CD8-positive, alpha-beta memory T cell (primary cell): ENCODE measurements at regions not wholly inside any gene's neighbourhood (a gene's known extent, or its start where the extent isn't known, plus 50 kb on each side); places are given as distances from the start of the nearest gene placed in this dataset.
"Not testable (repeated sequence)": the region's sequence is repeated elsewhere in the genome, so short reads cannot be mapped to it uniquely, and the experiment has no call there.

Experiments
- CTCF ChIA-PET: fragments of 350-600 bp; sonication (Branson Sonifier 250); formaldehyde crosslinking; loops from one replicate; lab custom pipeline; 2021; ENCODE audit warnings: antibody characterized with exemption; lab: Charles Lee
- POLR2A ChIA-PET: fragments of 350-600 bp; sonication (Branson Sonifier 250); formaldehyde crosslinking; loops from one replicate; lab custom pipeline; 2021; ENCODE audit warnings: antibody characterized with exemption; lab: Charles Lee
- DNase-seq, 5 donors: peaks; one replicate each; pipeline versions ENCODE4 v3.0.0 to v3.0.0-alpha.2; 2020 to 2022; ENCODE audit warnings: mixed read lengths in 1 of 5
- H3K27ac ChIP-seq: one replicate; pipeline ENCODE4 v1.7.0; 2013; ENCODE audit warnings: low read depth, mild to moderate bottlenecking, low read length, moderate library complexity
- H3K27me3 ChIP-seq: 2 replicates; pipeline ENCODE4 v1.7.0; 2013; ENCODE audit warnings: low read length, mild to moderate bottlenecking; ENCODE audit not compliant: insufficient read depth, poor library complexity, severe bottlenecking
- H3K36me3 ChIP-seq: 2 replicates; pipeline ENCODE4 v1.7.0; 2013; ENCODE audit warnings: mild to moderate bottlenecking, low read length, moderate library complexity; ENCODE audit not compliant: insufficient read depth
- H3K4me1 ChIP-seq: 2 replicates; pipeline ENCODE4 v1.7.0; 2013; ENCODE audit warnings: mild to moderate bottlenecking, low read length, moderate library complexity; ENCODE audit not compliant: insufficient read depth
- H3K4me3 ChIP-seq: 2 replicates; pipeline ENCODE4 v1.7.0; 2013; ENCODE audit warnings: mild to moderate bottlenecking, low read length
- H3K9me3 ChIP-seq: 2 replicates; pipeline ENCODE4 v1.7.0; 2013; ENCODE audit warnings: mild to moderate bottlenecking, low read length
- H3K27ac Mint-ChIP-seq, 8 donors: one replicate each; pipeline ENCODE4 v1.8.0; 2020 to 2021; ENCODE audit warnings: mixed read lengths in 8 of 8, mild to moderate bottlenecking in 6 of 8, inconsistent platforms in 3 of 8, moderate library complexity in 3 of 8
- H3K27me3 Mint-ChIP-seq, 2 donors: one replicate each; pipeline ENCODE4 v1.8.0; 2020 to 2021; ENCODE audit warnings: mixed read lengths in 2 of 2, mild to moderate bottlenecking in 1 of 2, moderate library complexity in 1 of 2
- H3K36me3 Mint-ChIP-seq, 3 donors: one replicate each; pipeline ENCODE4 v1.8.0; 2020 to 2021; ENCODE audit warnings: mixed read lengths in 3 of 3, inconsistent platforms in 1 of 3, mild to moderate bottlenecking in 1 of 3
- H3K4me1 Mint-ChIP-seq, 3 donors: one replicate each; pipeline ENCODE4 v1.8.0; 2020 to 2021; ENCODE audit warnings: mixed read lengths in 3 of 3, inconsistent platforms in 1 of 3, mild to moderate bottlenecking in 1 of 3
- H3K4me3 Mint-ChIP-seq, 7 donors: one replicate each; pipeline ENCODE4 v1.8.0; 2020 to 2021; ENCODE audit warnings: mixed read lengths in 7 of 7, mild to moderate bottlenecking in 6 of 7, moderate library complexity in 4 of 7, inconsistent platforms in 2 of 7
- H3K9me3 Mint-ChIP-seq, 5 donors: one replicate each; pipeline ENCODE4 v1.8.0; 2020 to 2022; ENCODE audit warnings: mixed read lengths in 5 of 5, mild to moderate bottlenecking in 3 of 5, moderate library complexity in 2 of 5, inconsistent platforms in 1 of 5

- H3K27me3 Mint-ChIP-seq, H3K27ac Mint-ChIP-seq, H3K27ac ChIP-seq, H3K4me1 ChIP-seq, H3K36me3 Mint-ChIP-seq, POLR2A ChIA-PET, H3K4me1 Mint-ChIP-seq, H3K36me3 ChIP-seq, H3K9me3 ChIP-seq, H3K4me3 ChIP-seq, DNase-seq, H3K9me3 Mint-ChIP-seq, H3K4me3 Mint-ChIP-seq, H3K27me3 ChIP-seq: not testable (repeated sequence)
- CTCF ChIA-PET = interaction anchor here (0.9 kb wide), 1 partner anchor 9 kb away, joined by 3 read pairs; no protein-coding TSS in a partner anchor
Measured at GRCh38 chr12:102291498-102292440, 94.1 kb upstream of the PMCH start.

- H3K27me3 ChIP-seq, H3K27ac Mint-ChIP-seq, CTCF ChIA-PET, H3K9me3 Mint-ChIP-seq, H3K27me3 Mint-ChIP-seq, H3K4me1 ChIP-seq, H3K9me3 ChIP-seq, POLR2A ChIA-PET, DNase-seq, H3K36me3 ChIP-seq, H3K36me3 Mint-ChIP-seq, H3K4me1 Mint-ChIP-seq, H3K4me3 Mint-ChIP-seq, H3K4me3 ChIP-seq, H3K27ac ChIP-seq: not testable (repeated sequence)
Measured at GRCh38 chr12:102289702-102290101, 92.1 kb upstream of the PMCH start.

GRCh38 chr12:102281231-102281630 lies 83.6 kb upstream of the PMCH start:
- Histone ChIP-seq H3K27ac (no peak overlapping the region), H3K4me3 (no peak overlapping the region), H3K4me1 (no peaks in the 10 kb centered on the region), H3K36me3 (no peaks in the 10 kb centered on the region), H3K27me3 (no peaks in the 10 kb centered on the region), H3K9me3 (peaks cover 4% of the 10 kb centered on the region)
- H3K9me3 Mint-ChIP-seq = peaks cover 0 to 5% (median 0%) of the 10 kb centered on the region in 5 donors
- POLR2A ChIA-PET = no interaction called here
- no peaks in the 10 kb centered on the region for H3K27me3 Mint-ChIP-seq
- no peaks in the 10 kb centered on the region for H3K4me1 Mint-ChIP-seq
- no peaks in the 10 kb centered on the region for H3K36me3 Mint-ChIP-seq
- no peak overlapping the region for H3K27ac Mint-ChIP-seq
- no peak overlapping the region for H3K4me3 Mint-ChIP-seq
- no peak for DNase-seq
- CTCF ChIA-PET = no interaction called here

- H3K4me3 Mint-ChIP-seq, H3K27ac Mint-ChIP-seq, POLR2A ChIA-PET, H3K9me3 ChIP-seq, H3K27ac ChIP-seq, CTCF ChIA-PET, H3K27me3 ChIP-seq, H3K36me3 ChIP-seq, H3K36me3 Mint-ChIP-seq, H3K4me1 Mint-ChIP-seq, DNase-seq, H3K4me1 ChIP-seq, H3K4me3 ChIP-seq: not testable (repeated sequence)
- peaks cover 4 to 12% of the 10 kb centered on the region in 2 donors for H3K27me3 Mint-ChIP-seq
- peaks cover 0 to 15% (median 8%) of the 10 kb centered on the region in 5 donors for H3K9me3 Mint-ChIP-seq
Measured at GRCh38 chr12:102255687-102256086, 58.1 kb upstream of the PMCH start.

GRCh38 chr12:102251005-102251404 lies 53.4 kb upstream of the PMCH start:
- H3K9me3 ChIP-seq, H3K9me3 Mint-ChIP-seq, CTCF ChIA-PET, POLR2A ChIA-PET, H3K4me3 ChIP-seq, H3K4me3 Mint-ChIP-seq, H3K36me3 Mint-ChIP-seq, H3K27ac ChIP-seq, H3K4me1 Mint-ChIP-seq, H3K4me1 ChIP-seq, H3K27me3 ChIP-seq, H3K27ac Mint-ChIP-seq, DNase-seq, H3K36me3 ChIP-seq: not testable (repeated sequence)
- H3K27me3 Mint-ChIP-seq = peaks cover 4 to 16% of the 10 kb centered on the region in 2 donors

GRCh38 chr12:102249079-102249841 lies 51.6 kb upstream of the PMCH start:
- H3K9me3 ChIP-seq = no peaks in the 10 kb centered on the region
- no peaks in the 10 kb centered on the region for H3K36me3 ChIP-seq
- Mint-ChIP-seq H3K27ac (no peak overlapping the region), H3K9me3 (peaks cover 0 to 10% (median 4%) of the 10 kb centered on the region in 5 donors), H3K4me1 (no peaks in the 10 kb centered on the region), H3K36me3 (no peaks in the 10 kb centered on the region), H3K4me3 (no peak overlapping the region), H3K27me3 (peaks cover 4 to 12% of the 10 kb centered on the region in 2 donors)
- no peak overlapping the region for H3K27ac ChIP-seq
- CTCF ChIA-PET = no interaction called here
- H3K4me1 ChIP-seq = no peaks in the 10 kb centered on the region
- no peak for DNase-seq
- no peaks in the 10 kb centered on the region for H3K27me3 ChIP-seq
- no peak overlapping the region for H3K4me3 ChIP-seq
- POLR2A ChIA-PET = interaction anchor here (0.7 kb wide), 1 partner anchor 74 kb away, joined by 3 read pairs; no protein-coding TSS in a partner anchor
